ENCODE measurements at regions not wholly inside any gene's neighbourhood (a gene's known extent, or its start where the extent isn't known, plus 50 kb on each side); places are given as distances from the start of the nearest gene placed in this dataset.
"Not testable (repeated sequence)": the region's sequence is repeated elsewhere in the genome, so short reads cannot be mapped to it uniquely, and the experiment has no call there.

- no peak overlapping the region for H3K27ac ChIP-seq (ENCODE audit: low read depth, low read length)
- no peaks in the 10 kb centered on the region for H3K27me3 ChIP-seq (ENCODE audit: control insufficient read depth, insufficient read depth, low read length)
- 0 out of 2 replicates have a peak, but pooled peaks cover 6% of the 10 kb centered on the region for H3K9me3 ChIP-seq (ENCODE audit: control insufficient read depth, insufficient read depth, low read length)
- no peaks in the 10 kb centered on the region for H3K4me1 ChIP-seq (ENCODE audit: control insufficient read depth, insufficient read depth, low read length)
- no peak overlapping the region for H3K9ac ChIP-seq (ENCODE audit: low read depth, low read length)
- H3K36me3 ChIP-seq (ENCODE audit: control insufficient read depth, insufficient read depth, low read length), result no peaks in the 10 kb centered on the region
- no peak overlapping the region for H3K4me3 ChIP-seq (ENCODE audit: low read depth, low read length)
Measured at GRCh38 chr3:154952553-154952952, 127.6 kb upstream of the MME start.

- H3K4me1 ChIP-seq (ENCODE audit: control insufficient read depth, insufficient read depth, low read length), result no peaks in the 10 kb centered on the region
- no peaks in the 10 kb centered on the region for H3K36me3 ChIP-seq (ENCODE audit: control insufficient read depth, insufficient read depth, low read length)
- no peak overlapping the region for H3K27ac ChIP-seq (ENCODE audit: low read depth, low read length)
- H3K9me3 ChIP-seq (ENCODE audit: control insufficient read depth, insufficient read depth, low read length), result peaks cover 10% of the 10 kb centered on the region; the same call in 1 of the 2 replicates
- no peak overlapping the region for H3K9ac ChIP-seq (ENCODE audit: low read depth, low read length)
- no peak overlapping the region for H3K4me3 ChIP-seq (ENCODE audit: low read depth, low read length)
- no peaks in the 10 kb centered on the region for H3K27me3 ChIP-seq (ENCODE audit: control insufficient read depth, insufficient read depth, low read length)
Measured at GRCh38 chr3:154943981-154944380, 136.1 kb upstream of the MME start.

GRCh38 chr3:154942827-154943226 lies 137.3 kb upstream of the MME start:
- Histone ChIP-seq H3K27me3 (ENCODE audit: control insufficient read depth, insufficient read depth, low read length) (no peaks in the 10 kb centered on the region), H3K9ac (ENCODE audit: low read depth, low read length) (no peak overlapping the region), H3K27ac (ENCODE audit: low read depth, low read length) (no peak overlapping the region), H3K36me3 (ENCODE audit: control insufficient read depth, insufficient read depth, low read length) (no peaks in the 10 kb centered on the region), H3K4me1 (ENCODE audit: control insufficient read depth, insufficient read depth, low read length) (no peaks in the 10 kb centered on the region), H3K9me3 (ENCODE audit: control insufficient read depth, insufficient read depth, low read length) (peaks cover 10% of the 10 kb centered on the region; the same call in 1 of the 2 replicates), H3K4me3 (ENCODE audit: low read depth, low read length) (no peak overlapping the region)

DNA sequence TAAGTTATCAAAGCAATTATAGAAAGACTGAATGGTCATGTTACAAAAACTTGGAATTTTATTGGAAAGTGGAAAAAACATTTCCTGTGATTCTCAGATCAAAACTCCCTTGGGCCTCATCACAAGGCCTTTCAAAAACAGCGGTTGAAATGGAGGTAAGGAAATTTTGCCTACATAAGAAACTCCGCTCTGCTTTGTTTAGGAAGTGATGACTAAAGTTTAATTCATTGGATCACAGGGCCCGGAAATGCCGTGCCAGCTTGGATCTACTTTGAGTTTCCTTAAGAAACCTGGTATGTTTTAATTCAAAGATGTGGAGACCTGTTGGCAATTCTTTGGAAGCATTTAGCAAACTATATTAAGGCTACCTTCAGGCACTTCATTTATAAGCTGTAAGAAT lies 143.9 kb upstream of the MME start:
- H3K36me3 ChIP-seq (ENCODE audit: control insufficient read depth, insufficient read depth, low read length), result no peaks in the 10 kb centered on the region
- no peaks in the 10 kb centered on the region for H3K27me3 ChIP-seq (ENCODE audit: control insufficient read depth, insufficient read depth, low read length)
- H3K4me1 ChIP-seq (ENCODE audit: control insufficient read depth, insufficient read depth, low read length), result no peaks in the 10 kb centered on the region
- H3K4me3 ChIP-seq (ENCODE audit: low read depth, low read length), result no peak overlapping the region
- H3K27ac ChIP-seq (ENCODE audit: low read depth, low read length), result no peak overlapping the region
- no peaks in the 10 kb centered on the region for H3K9me3 ChIP-seq (ENCODE audit: control insufficient read depth, insufficient read depth, low read length)
- no peak overlapping the region for H3K9ac ChIP-seq (ENCODE audit: low read depth, low read length)

DNA sequence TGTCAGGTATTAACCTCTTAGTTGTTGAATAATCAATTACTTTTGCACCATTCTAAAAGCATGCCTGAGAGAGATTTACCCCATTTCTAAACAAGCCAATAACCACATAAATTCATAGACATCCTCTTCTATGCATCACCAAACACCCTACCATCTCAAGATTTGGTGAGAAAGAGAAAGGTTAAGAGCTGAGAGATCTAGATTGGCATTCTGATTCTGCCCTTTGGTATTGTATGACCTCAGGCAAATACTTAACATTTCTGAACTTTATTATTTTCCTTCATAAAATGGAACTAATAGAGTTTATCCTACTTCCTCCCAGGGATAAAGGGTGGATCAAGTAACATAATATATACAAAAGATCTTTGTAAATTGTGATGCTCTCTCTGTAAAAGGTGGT lies 146.5 kb upstream of the MME start:
- H3K4me3 ChIP-seq (ENCODE audit: low read depth, low read length), result no peak overlapping the region
- no peak overlapping the region for H3K9ac ChIP-seq (ENCODE audit: low read depth, low read length)
- H3K9me3 ChIP-seq (ENCODE audit: control insufficient read depth, insufficient read depth, low read length), result no peaks in the 10 kb centered on the region
- no peaks in the 10 kb centered on the region for H3K4me1 ChIP-seq (ENCODE audit: control insufficient read depth, insufficient read depth, low read length)
- H3K27me3 ChIP-seq (ENCODE audit: control insufficient read depth, insufficient read depth, low read length), result no peaks in the 10 kb centered on the region
- H3K27ac ChIP-seq (ENCODE audit: low read depth, low read length), result no peak overlapping the region
- H3K36me3 ChIP-seq (ENCODE audit: control insufficient read depth, insufficient read depth, low read length), result no peaks in the 10 kb centered on the region

GRCh38 chr3:154932633-154933032 lies 147.5 kb upstream of the MME start:
- Histone ChIP-seq H3K27me3 (ENCODE audit: control insufficient read depth, insufficient read depth, low read length) (no peaks in the 10 kb centered on the region), H3K36me3 (ENCODE audit: control insufficient read depth, insufficient read depth, low read length) (no peaks in the 10 kb centered on the region), H3K27ac (ENCODE audit: low read depth, low read length) (no peak overlapping the region), H3K9me3 (ENCODE audit: control insufficient read depth, insufficient read depth, low read length) (no peaks in the 10 kb centered on the region), H3K4me3 (ENCODE audit: low read depth, low read length) (no peak overlapping the region), H3K9ac (ENCODE audit: low read depth, low read length) (no peak overlapping the region), H3K4me1 (ENCODE audit: control insufficient read depth, insufficient read depth, low read length) (no peaks in the 10 kb centered on the region)

- H3K4me3 ChIP-seq (ENCODE audit: low read depth, low read length), result no peak overlapping the region
- H3K36me3 ChIP-seq (ENCODE audit: control insufficient read depth, insufficient read depth, low read length), result no peaks in the 10 kb centered on the region
- no peak overlapping the region for H3K27ac ChIP-seq (ENCODE audit: low read depth, low read length)
- H3K9ac ChIP-seq (ENCODE audit: low read depth, low read length), result no peak overlapping the region
- H3K9me3 ChIP-seq (ENCODE audit: control insufficient read depth, insufficient read depth, low read length), result no peaks in the 10 kb centered on the region
- no peaks in the 10 kb centered on the region for H3K27me3 ChIP-seq (ENCODE audit: control insufficient read depth, insufficient read depth, low read length)
- H3K4me1 ChIP-seq (ENCODE audit: control insufficient read depth, insufficient read depth, low read length), result no peaks in the 10 kb centered on the region
Measured at GRCh38 chr3:154931484-154931883, 148.6 kb upstream of the MME start.

DNA sequence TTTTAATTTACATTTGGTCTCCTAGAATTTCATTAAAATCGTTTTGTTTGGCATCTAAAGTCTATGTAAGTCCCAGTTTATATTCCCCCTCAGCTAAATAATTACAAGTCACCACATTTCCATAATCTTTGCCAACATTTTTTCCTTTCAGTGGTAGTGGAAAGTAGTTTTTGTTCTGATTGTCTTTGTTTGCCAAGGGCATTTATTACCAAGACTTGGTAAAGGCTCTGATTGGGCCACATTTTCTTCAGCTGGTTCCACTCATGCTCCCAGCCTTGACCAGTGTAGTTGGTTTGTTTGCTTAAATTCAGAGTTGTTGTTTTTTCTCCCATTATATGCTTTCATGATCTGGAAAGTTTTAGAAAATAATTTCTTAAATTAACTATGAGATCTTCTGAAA lies 153.4 kb upstream of the MME start:
- H3K4me3 ChIP-seq (ENCODE audit: low read depth, low read length), result no peak overlapping the region
- no peaks in the 10 kb centered on the region; the same call in 1 of the 2 replicates for H3K4me1 ChIP-seq (ENCODE audit: control insufficient read depth, insufficient read depth, low read length)
- H3K36me3 ChIP-seq (ENCODE audit: control insufficient read depth, insufficient read depth, low read length), result no peaks in the 10 kb centered on the region
- no peak overlapping the region for H3K27ac ChIP-seq (ENCODE audit: low read depth, low read length)
- H3K27me3 ChIP-seq (ENCODE audit: control insufficient read depth, insufficient read depth, low read length), result no peaks in the 10 kb centered on the region
- no peak overlapping the region for H3K9ac ChIP-seq (ENCODE audit: low read depth, low read length)
- H3K9me3 ChIP-seq (ENCODE audit: control insufficient read depth, insufficient read depth, low read length), result peaks cover 6% of the 10 kb centered on the region; the same call in 1 of the 2 replicates

- no peaks in the 10 kb centered on the region for H3K36me3 ChIP-seq (ENCODE audit: control insufficient read depth, insufficient read depth, low read length)
- H3K4me3 ChIP-seq (ENCODE audit: low read depth, low read length), result no peak overlapping the region
- H3K27me3 ChIP-seq (ENCODE audit: control insufficient read depth, insufficient read depth, low read length), result no peaks in the 10 kb centered on the region
- H3K27ac ChIP-seq (ENCODE audit: low read depth, low read length), result no peak overlapping the region
- peaks cover 19% of the 10 kb centered on the region for H3K9me3 ChIP-seq (ENCODE audit: control insufficient read depth, insufficient read depth, low read length)
- no peaks in the 10 kb centered on the region; the same call in 1 of the 2 replicates for H3K4me1 ChIP-seq (ENCODE audit: control insufficient read depth, insufficient read depth, low read length)
- no peak overlapping the region for H3K9ac ChIP-seq (ENCODE audit: low read depth, low read length)
Measured at GRCh38 chr3:154921351-154921750, 158.8 kb upstream of the MME start.

- H3K4me1 ChIP-seq (ENCODE audit: control insufficient read depth, insufficient read depth, low read length), result no peaks in the 10 kb centered on the region; the same call in 1 of the 2 replicates
- H3K4me3 ChIP-seq (ENCODE audit: low read depth, low read length), result no peak overlapping the region
- H3K27ac ChIP-seq (ENCODE audit: low read depth, low read length), result no peak overlapping the region
- no peak overlapping the region for H3K9ac ChIP-seq (ENCODE audit: low read depth, low read length)
- H3K9me3 ChIP-seq (ENCODE audit: control insufficient read depth, insufficient read depth, low read length), result peaks cover 19% of the 10 kb centered on the region
- H3K27me3 ChIP-seq (ENCODE audit: control insufficient read depth, insufficient read depth, low read length), result no peaks in the 10 kb centered on the region
- H3K36me3 ChIP-seq (ENCODE audit: control insufficient read depth, insufficient read depth, low read length), result no peaks in the 10 kb centered on the region
Measured at GRCh38 chr3:154919226-154919625, 160.9 kb upstream of the MME start.

- H3K27me3 ChIP-seq (ENCODE audit: control insufficient read depth, insufficient read depth, low read length), result no peaks in the 10 kb centered on the region
- no peaks in the 10 kb centered on the region for H3K4me1 ChIP-seq (ENCODE audit: control insufficient read depth, insufficient read depth, low read length)
- H3K27ac ChIP-seq (ENCODE audit: low read depth, low read length), result no peak overlapping the region
- no peak overlapping the region for H3K9ac ChIP-seq (ENCODE audit: low read depth, low read length)
- H3K4me3 ChIP-seq (ENCODE audit: low read depth, low read length), result no peak overlapping the region
- H3K36me3 ChIP-seq (ENCODE audit: control insufficient read depth, insufficient read depth, low read length), result no peaks in the 10 kb centered on the region
- no peaks in the 10 kb centered on the region for H3K9me3 ChIP-seq (ENCODE audit: control insufficient read depth, insufficient read depth, low read length)
Measured at GRCh38 chr3:154904328-154904727, 175.8 kb upstream of the MME start.

GRCh38 chr3:154902495-154902894 lies 177.6 kb upstream of the MME start:
- not testable (repeated sequence) for H3K9me3 ChIP-seq (ENCODE audit: control insufficient read depth, insufficient read depth, low read length); H3K4me1 ChIP-seq (ENCODE audit: control insufficient read depth, insufficient read depth, low read length); H3K27me3 ChIP-seq (ENCODE audit: control insufficient read depth, insufficient read depth, low read length); H3K27ac ChIP-seq (ENCODE audit: low read depth, low read length); H3K36me3 ChIP-seq (ENCODE audit: control insufficient read depth, insufficient read depth, low read length); H3K4me3 ChIP-seq (ENCODE audit: low read depth, low read length); H3K9ac ChIP-seq (ENCODE audit: low read depth, low read length)
